ENCODE measurements at regions not wholly inside any gene's neighbourhood (a gene's known extent, or its start where the extent isn't known, plus 50 kb on each side); places are given as distances from the start of the nearest gene placed in this dataset.

GRCh38 chr14:22073801-22074200 is 400.2 kb upstream of the OR4E1 start:
- POLR2A ChIA-PET: no interaction called here
- peak overlapping the region; percentile 72 for H3K27ac Mint-ChIP-seq

GRCh38 chr14:22071006-22071405 is 397.4 kb upstream of the OR4E1 start:
- DNase-seq: peak; percentile 69
- peak overlapping the region; percentile 89 for H3K27ac Mint-ChIP-seq
- no peaks in the 10 kb centered on the region for H3K27me3 Mint-ChIP-seq
- H3K36me3 Mint-ChIP-seq (ENCODE audit: low read depth): no peaks in the 10 kb centered on the region
- CTCF ChIA-PET: interaction anchor here (0.6 to 1.8 kb wide), 10 partner anchors 16 to 448 kb away, joined by 3 to 8 read pairs (median 4); no protein-coding TSS in a partner anchor
- peak; percentile 57 for ATAC-seq
- H3K4me1 Mint-ChIP-seq: peaks cover 32% of the 10 kb centered on the region
- H3K9me3 Mint-ChIP-seq (ENCODE audit: low read depth): no peaks in the 10 kb centered on the region
- H3K4me3 Mint-ChIP-seq: peak overlapping the region; percentile 79
- POLR2A ChIA-PET: interaction anchor here (0.6 to 1.0 kb wide), 2 partner anchors 44 to 68 kb away, joined by 4 read pairs; no protein-coding TSS in a partner anchor
- intact Hi-C loops (cut with DNase I, micrococcal nuclease): no loop called here

More at GRCh38 chr14:22073801-22074200, 400.2 kb upstream of the OR4E1 start:
- CTCF ChIA-PET: no interaction called here
- DNase-seq (no peak), ATAC-seq (no peak)
- H3K27me3 Mint-ChIP-seq: no peaks in the 10 kb centered on the region
- H3K4me1 Mint-ChIP-seq: peaks cover 28% of the 10 kb centered on the region
- no peaks in the 10 kb centered on the region for H3K36me3 Mint-ChIP-seq (ENCODE audit: low read depth)
- intact Hi-C loops (cut with DNase I, micrococcal nuclease): no loop called here
- H3K9me3 Mint-ChIP-seq (ENCODE audit: low read depth): no peaks in the 10 kb centered on the region
- no peak overlapping the region for H3K4me3 Mint-ChIP-seq

DNA sequence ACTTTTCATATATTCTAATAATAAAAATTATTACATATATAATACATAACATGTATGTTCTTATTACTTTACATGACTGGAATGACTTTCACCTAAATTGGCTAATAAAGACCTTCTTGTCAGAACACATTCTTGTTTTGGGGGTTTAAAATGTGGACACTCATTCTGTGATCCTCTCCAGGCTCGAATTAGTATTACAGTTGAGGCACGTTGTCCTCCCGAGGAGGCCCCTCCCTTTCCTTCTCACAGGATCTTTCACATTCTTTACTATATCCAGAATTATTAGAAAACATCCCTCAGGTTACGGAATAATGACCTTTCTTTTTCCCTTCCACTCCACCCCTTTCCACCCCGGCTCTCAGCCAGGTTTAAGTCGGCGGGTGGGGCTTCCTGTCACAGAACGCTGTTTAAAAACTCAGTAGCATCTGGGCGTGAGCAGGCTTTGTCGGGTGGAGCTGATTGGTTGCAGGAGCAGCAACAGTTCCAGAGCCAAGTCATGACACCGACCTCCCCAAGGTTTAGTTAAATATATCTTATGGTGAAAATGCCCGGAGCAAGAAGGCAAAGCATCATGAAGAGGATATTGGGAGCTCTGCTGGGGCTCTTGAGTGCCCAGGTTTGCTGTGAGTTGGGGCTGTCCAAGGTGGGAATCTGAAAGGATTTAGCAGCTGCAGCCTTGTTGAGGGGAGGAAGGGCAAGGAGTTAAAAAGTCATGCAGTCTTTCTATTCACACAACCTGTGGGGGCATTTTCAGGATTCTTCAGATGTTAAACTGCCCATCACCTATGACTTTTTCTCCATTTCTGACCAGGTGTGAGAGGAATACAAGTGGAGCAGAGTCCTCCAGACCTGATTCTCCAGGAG is 396.7 kb upstream of the OR4E1 start:
- DNase-seq: peak; percentile 72
- Mint-ChIP-seq H3K36me3 (ENCODE audit: low read depth) (no peaks in the 10 kb centered on the region), H3K4me1 (peaks cover 34% of the 10 kb centered on the region), H3K27ac (peak overlapping the region; percentile 89), H3K4me3 (peak overlapping the region; percentile 79), H3K9me3 (ENCODE audit: low read depth) (no peaks in the 10 kb centered on the region), H3K27me3 (no peaks in the 10 kb centered on the region)
- ATAC-seq: peak; percentile 89
- CTCF ChIA-PET: interaction anchor here (0.6 to 1.8 kb wide), 13 partner anchors 10 to 153 kb away, joined by 3 to 8 read pairs (median 4); no protein-coding TSS in a partner anchor
- POLR2A ChIA-PET: interaction anchor here (0.6 to 1.0 kb wide), 2 partner anchors 43 to 67 kb away, joined by 4 read pairs; no protein-coding TSS in a partner anchor
- intact Hi-C loops (cut with DNase I, micrococcal nuclease): no loop called here

- intact Hi-C loops (cut with DNase I, micrococcal nuclease): no loop called here
- Mint-ChIP-seq H3K4me3 (peak overlapping the region; percentile 13), H3K9me3 (ENCODE audit: low read depth) (no peaks in the 10 kb centered on the region), H3K4me1 (peaks cover 19% of the 10 kb centered on the region), H3K27ac (peak overlapping the region; percentile 33), H3K27me3 (no peaks in the 10 kb centered on the region), H3K36me3 (ENCODE audit: low read depth) (no peaks in the 10 kb centered on the region)
- CTCF ChIA-PET: interaction anchor here (0.7 to 3.0 kb wide), 4 partner anchors 11 to 212 kb away, joined by 3 to 11 read pairs (median 6); no protein-coding TSS in a partner anchor
- no peak for ATAC-seq
- POLR2A ChIA-PET: no interaction called here
- no peak for DNase-seq
Observed at GRCh38 chr14:22065347-22065746, 391.7 kb upstream of the OR4E1 start.

DNA sequence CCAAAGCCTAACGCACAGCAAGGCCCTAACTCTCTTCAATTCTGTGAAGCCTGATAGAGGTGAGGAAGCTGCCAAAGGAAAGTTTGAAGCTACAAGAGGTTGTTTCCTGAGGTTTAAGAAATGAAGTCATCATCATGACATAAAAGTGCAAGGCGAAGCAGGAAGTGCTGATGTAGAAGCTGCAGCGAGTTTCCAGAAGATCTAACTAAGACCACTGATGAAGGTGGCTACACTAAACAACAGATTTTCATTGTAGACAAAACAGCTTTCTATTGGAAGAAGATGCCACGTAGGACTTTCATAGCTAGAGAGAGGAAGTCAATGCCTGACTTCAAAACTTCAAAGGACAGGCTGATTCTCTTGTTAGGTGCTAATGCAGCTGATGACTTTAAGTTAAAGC is 385.6 kb upstream of the OR4E1 start:
- H3K36me3 Mint-ChIP-seq (ENCODE audit: low read depth): peaks cover 2% of the 10 kb centered on the region
- DNase-seq (no peak), ATAC-seq (peak; percentile 42)
- H3K9me3 Mint-ChIP-seq (ENCODE audit: low read depth): no peaks in the 10 kb centered on the region
- intact Hi-C loops (cut with DNase I, micrococcal nuclease): no loop called here
- no peak overlapping the region for H3K4me3 Mint-ChIP-seq
- H3K4me1 Mint-ChIP-seq: peaks cover 19% of the 10 kb centered on the region
- ChIA-PET CTCF (interaction anchor here (1.1 to 1.5 kb wide), 2 partner anchors 19 to 80 kb away, joined by 3 read pairs; no protein-coding TSS in a partner anchor), POLR2A (no interaction called here)
- H3K27me3 Mint-ChIP-seq: no peaks in the 10 kb centered on the region
- peak overlapping the region; percentile 63 for H3K27ac Mint-ChIP-seq

GRCh38 chr14:22052795-22053194 is 379.2 kb upstream of the OR4E1 start:
- H3K9me3 Mint-ChIP-seq (ENCODE audit: low read depth): no peaks in the 10 kb centered on the region
- intact Hi-C loops (cut with DNase I, micrococcal nuclease): loop anchor here (2.0 to 5.0 kb wide), 2 partner anchors 14 to 430 kb away; no protein-coding TSS in a partner anchor
- H3K4me1 Mint-ChIP-seq: peaks cover 34% of the 10 kb centered on the region
- peak; percentile 93 for ATAC-seq
- no peaks in the 10 kb centered on the region for H3K27me3 Mint-ChIP-seq
- H3K27ac Mint-ChIP-seq: peak overlapping the region; percentile 93
- POLR2A ChIA-PET: no interaction called here
- DNase-seq: peak; percentile 53
- CTCF ChIA-PET: interaction anchor here (1.0 to 2.0 kb wide), 6 partner anchors 13 to 63 kb away, joined by 3 to 8 read pairs (median 4); no protein-coding TSS in a partner anchor
- H3K36me3 Mint-ChIP-seq (ENCODE audit: low read depth): peaks cover 2% of the 10 kb centered on the region
- H3K4me3 Mint-ChIP-seq: peak overlapping the region; percentile 63

DNA sequence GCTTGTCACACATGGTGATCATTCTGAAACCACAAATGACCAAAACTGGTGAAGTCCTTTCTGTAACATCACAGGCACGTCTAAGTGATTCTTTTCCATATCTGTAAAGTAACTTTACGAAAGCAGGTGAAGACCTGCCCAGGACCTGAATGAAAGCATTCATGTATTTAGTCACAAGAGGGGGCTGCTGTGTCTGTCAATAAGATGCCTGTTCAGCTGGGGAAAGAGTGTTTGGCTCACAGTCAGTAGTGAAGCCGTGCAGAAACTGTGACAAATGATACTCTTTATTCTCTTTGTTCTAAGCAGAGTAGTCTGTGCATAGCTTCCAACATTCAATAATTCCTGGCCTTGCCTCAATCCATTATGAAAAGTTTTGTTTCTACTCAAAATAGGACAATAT is 373.5 kb upstream of the OR4E1 start:
- peak overlapping the region; percentile 82 for H3K27ac Mint-ChIP-seq
- H3K27me3 Mint-ChIP-seq: no peaks in the 10 kb centered on the region
- ChIA-PET CTCF (interaction anchor here (0.7 to 2.6 kb wide), 20 partner anchors 9 to 606 kb away, joined by 3 to 10 read pairs (median 4); no protein-coding TSS in a partner anchor), POLR2A (no interaction called here)
- ATAC-seq (peak; percentile 91), DNase-seq (peak; percentile 43)
- H3K9me3 Mint-ChIP-seq (ENCODE audit: low read depth): no peaks in the 10 kb centered on the region
- peaks cover 39% of the 10 kb centered on the region for H3K4me1 Mint-ChIP-seq
- intact Hi-C loops (cut with DNase I, micrococcal nuclease): loop anchor here (1.0 to 5.0 kb wide), 4 partner anchors 35 to 130 kb away; no protein-coding TSS in a partner anchor
- no peaks in the 10 kb centered on the region for H3K36me3 Mint-ChIP-seq (ENCODE audit: low read depth)
- peak overlapping the region; percentile 39 for H3K4me3 Mint-ChIP-seq

DNA sequence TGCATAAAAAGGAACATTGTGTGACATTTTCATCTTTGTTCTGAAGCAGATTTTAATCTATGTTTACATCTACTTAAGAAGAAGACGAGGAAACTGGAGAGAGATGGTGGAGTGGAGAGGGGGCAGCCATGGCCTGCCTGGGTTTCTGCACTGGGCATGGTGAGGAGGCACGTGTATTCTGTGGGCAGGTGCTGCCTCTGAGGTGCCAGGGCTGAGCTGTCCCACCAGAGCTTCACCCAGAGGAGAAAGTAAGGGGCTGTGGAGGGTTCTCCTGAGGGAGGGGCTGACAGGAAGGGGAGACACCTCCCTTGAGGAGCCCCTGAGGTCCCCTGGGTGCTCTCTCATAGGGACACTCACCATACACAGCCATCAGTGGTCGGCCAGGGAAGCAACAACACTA is 372.4 kb upstream of the OR4E1 start:
- H3K9me3 Mint-ChIP-seq (ENCODE audit: low read depth): no peaks in the 10 kb centered on the region
- ATAC-seq (no peak), DNase-seq (no peak)
- CTCF ChIA-PET: interaction anchor here (0.6 to 2.6 kb wide), 8 partner anchors 49 to 543 kb away, joined by 3 to 10 read pairs (median 4); no protein-coding TSS in a partner anchor
- intact Hi-C loops (cut with DNase I, micrococcal nuclease): loop anchor here (5.0 kb wide), 3 partner anchors 36 to 129 kb away; no protein-coding TSS in a partner anchor
- H3K36me3 Mint-ChIP-seq (ENCODE audit: low read depth): no peaks in the 10 kb centered on the region
- peaks cover 41% of the 10 kb centered on the region for H3K4me1 Mint-ChIP-seq
- H3K4me3 Mint-ChIP-seq: peak overlapping the region; percentile 38
- POLR2A ChIA-PET: interaction anchor here (0.6 kb wide), 1 partner anchor 508 kb away, joined by 3 read pairs; no protein-coding TSS in a partner anchor
- H3K27ac Mint-ChIP-seq: peak overlapping the region; percentile 70
- no peaks in the 10 kb centered on the region for H3K27me3 Mint-ChIP-seq

GRCh38 chr14:22044193-22044592 is 370.6 kb upstream of the OR4E1 start:
- no peak overlapping the region for H3K27ac Mint-ChIP-seq
- intact Hi-C loops (cut with DNase I, micrococcal nuclease): loop anchor here (5.0 kb wide), 1 partner anchor 42 kb away; no protein-coding TSS in a partner anchor
- ChIA-PET POLR2A (no interaction called here), CTCF (interaction anchor here (0.6 to 0.8 kb wide), 2 partner anchors 126 to 526 kb away, joined by 3 to 4 read pairs; no protein-coding TSS in a partner anchor)
- no peaks in the 10 kb centered on the region for H3K36me3 Mint-ChIP-seq (ENCODE audit: low read depth)
- H3K4me1 Mint-ChIP-seq: peaks cover 40% of the 10 kb centered on the region
- ATAC-seq (no peak), DNase-seq (no peak)
- H3K9me3 Mint-ChIP-seq (ENCODE audit: low read depth): no peaks in the 10 kb centered on the region
- no peak overlapping the region for H3K4me3 Mint-ChIP-seq
- H3K27me3 Mint-ChIP-seq: no peaks in the 10 kb centered on the region

DNA sequence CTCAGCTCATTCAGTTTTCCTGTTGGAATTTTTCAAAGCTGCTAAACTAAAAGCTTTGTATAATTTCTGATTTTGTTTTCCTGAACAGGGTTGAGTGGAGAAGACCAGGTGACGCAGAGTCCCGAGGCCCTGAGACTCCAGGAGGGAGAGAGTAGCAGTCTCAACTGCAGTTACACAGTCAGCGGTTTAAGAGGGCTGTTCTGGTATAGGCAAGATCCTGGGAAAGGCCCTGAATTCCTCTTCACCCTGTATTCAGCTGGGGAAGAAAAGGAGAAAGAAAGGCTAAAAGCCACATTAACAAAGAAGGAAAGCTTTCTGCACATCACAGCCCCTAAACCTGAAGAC is 367.1 kb upstream of the OR4E1 start:
- no peaks in the 10 kb centered on the region for H3K9me3 Mint-ChIP-seq (ENCODE audit: low read depth)
- H3K27me3 Mint-ChIP-seq: no peaks in the 10 kb centered on the region
- ChIA-PET POLR2A (interaction anchor here (0.6 kb wide), 1 partner anchor 119 kb away, joined by 4 read pairs; no protein-coding TSS in a partner anchor), CTCF (interaction anchor here (0.6 to 1.6 kb wide), 19 partner anchors 12 to 529 kb away, joined by 3 to 11 read pairs (median 4); no protein-coding TSS in a partner anchor)
- H3K4me1 Mint-ChIP-seq: peaks cover 12% of the 10 kb centered on the region
- ATAC-seq: no peak
- DNase-seq: no peak
- H3K4me3 Mint-ChIP-seq: peak overlapping the region; percentile 73
- peak overlapping the region; percentile 70 for H3K27ac Mint-ChIP-seq
- intact Hi-C loops (cut with DNase I, micrococcal nuclease): loop anchor here (5.0 kb wide), 1 partner anchor 38 kb away; no protein-coding TSS in a partner anchor
- H3K36me3 Mint-ChIP-seq (ENCODE audit: low read depth): no peaks in the 10 kb centered on the region

Measured in activated CD4-positive, alpha-beta T cell treated with anti-CD3 and anti-CD28 coated beads for 36 hours (primary cell).